SK-N-SH (cell line): ENCODE measurements at regions not wholly inside any gene's neighbourhood (a gene's known extent, or its start where the extent isn't known, plus 50 kb on each side); places are given as distances from the start of the nearest gene placed in this dataset.
"Not testable (repeated sequence)": the region's sequence is repeated elsewhere in the genome, so short reads cannot be mapped to it uniquely, and the experiment has no call there.

Experiments used
- CTCF ChIA-PET: fragments of 300-600, 350-600 bp; formaldehyde crosslinking; extraction: SDS; loops from one replicate; lab custom pipeline; 2021; lab: Yijun Ruan, JAX
- POLR2A ChIA-PET: fragments of 350-600 bp; sonication (Branson Sonifier 250); formaldehyde crosslinking; extraction: SDS; loops from one replicate; lab custom pipeline; 2020; ENCODE audit warnings: antibody characterized with exemption, inconsistent platforms; lab: Yijun Ruan, JAX
- DNase-seq: peaks from one replicate; pipeline ENCODE4 v3.0.0; 2012
- H2AFZ ChIP-seq: fragments of 200-600 bp; sonication (generic); 2 replicates; pipeline ENCODE4 v1.8.1; 2016; ENCODE audit warnings: antibody characterized with exemption, mild to moderate bottlenecking, low read depth
- H3F3A ChIP-seq: fragments of 200-600 bp; sonication (generic); replicated peaks from 2 replicates; pipeline ENCODE3; 2016; ENCODE audit warnings: antibody characterized with exemption, mild to moderate bottlenecking; ENCODE audit not compliant: insufficient read depth
- H3K27ac ChIP-seq, 2 experiments: fragments of 200-500 bp in 1 of 2; fragments of 200-600 bp in 1 of 2; sonication (Bioruptor generic) in 1 of 2; sonication (generic), shearing (Covaris generic) in 1 of 2; 2 replicates each; pipeline versions ENCODE4 v1.5.1 to v1.6.1; 2014 to 2016; ENCODE audit warnings: low read depth in 2 of 2, inconsistent platforms in 1 of 2, low read length in 1 of 2, mild to moderate bottlenecking in 1 of 2, mixed read lengths in 1 of 2
- H3K27me3 ChIP-seq: fragments of 200-600 bp; sonication (generic), shearing (Covaris generic); 2 replicates; pipeline ENCODE4 v1.6.1; 2016; ENCODE audit warnings: mixed run types; ENCODE audit not compliant: insufficient read depth
- H3K36me3 ChIP-seq, 2 experiments: fragments of 200-500 bp in 1 of 2; fragments of 200-600 bp in 1 of 2; sonication (Bioruptor generic) in 1 of 2; sonication (generic) in 1 of 2; replicated peaks in 1 of 2; 2 replicates each; pipeline versions ENCODE3 to v1.5.1; 2014 to 2016; ENCODE audit warnings: low read length in 1 of 2, mild to moderate bottlenecking in 1 of 2; ENCODE audit not compliant: insufficient read depth in 2 of 2, control insufficient read depth in 1 of 2
- H3K4me1 ChIP-seq, 2 experiments: fragments of 200-500 bp in 1 of 2; fragments of 200-600 bp in 1 of 2; sonication (Bioruptor generic) in 1 of 2; sonication (generic), shearing (Covaris generic) in 1 of 2; 2 replicates each; pipeline versions ENCODE4 v1.5.1 to v1.6.1; 2014 to 2016; ENCODE audit warnings: low read depth in 1 of 2, low read length in 1 of 2, mixed run types in 1 of 2; ENCODE audit not compliant: insufficient read depth in 2 of 2, control insufficient read depth in 1 of 2
- H3K4me2 ChIP-seq: fragments of 200-600 bp; sonication (generic), shearing (Covaris generic); 2 replicates; pipeline ENCODE4 v1.6.1; 2017; ENCODE audit warnings: mixed run types
- H3K4me3 ChIP-seq, 2 experiments: fragments of 200-500 bp in 1 of 2; fragments of 200-600 bp in 1 of 2; sonication (Bioruptor generic) in 1 of 2; sonication (generic), shearing (Covaris generic) in 1 of 2; 2 replicates each; pipeline versions ENCODE4 v1.5.1 to v1.8.1; 2014 to 2016; ENCODE audit warnings: low read depth in 2 of 2, inconsistent platforms in 1 of 2, low read length in 1 of 2, mild to moderate bottlenecking in 1 of 2, mixed read lengths in 1 of 2, moderate library complexity in 1 of 2
- H3K79me2 ChIP-seq: fragments of 200-600 bp; sonication (generic); 2 replicates; pipeline ENCODE4 v1.8.1; 2017; ENCODE audit warnings: mild to moderate bottlenecking; ENCODE audit not compliant: insufficient read depth
- H3K9ac ChIP-seq: fragments of 200-600 bp; sonication (generic); 2 replicates; pipeline ENCODE4 v1.6.1; 2017; ENCODE audit warnings: mixed run types
- H3K9me2 ChIP-seq: fragments of 200-600 bp; sonication (generic); 2 replicates; pipeline ENCODE4 v1.6.1; 2017; ENCODE audit warnings: mixed run types
- H3K9me3 ChIP-seq: fragments of 200-600 bp; sonication (generic); 2 replicates; pipeline ENCODE4 v1.6.1; 2017; ENCODE audit warnings: mixed run types, mild to moderate bottlenecking, moderate library complexity
- H4K20me1 ChIP-seq: fragments of 200-600 bp; sonication (generic); 2 replicates; pipeline ENCODE4 v1.6.1; 2017; ENCODE audit warnings: mild to moderate bottlenecking, mixed run types; ENCODE audit not compliant: insufficient read depth
- CHD2 ChIP-seq: fragments of 150-350 bp; IDR thresholded peaks from 2 replicates; pipeline ENCODE4 v1.6.1; 2018; ENCODE audit warnings: low read length; ENCODE audit not compliant: partially characterized antibody
- EP300 ChIP-seq, 2 experiments: IDR thresholded peaks; 2 replicates each; pipeline versions ENCODE4 v1.4.0 to v1.6.1; 2012; ENCODE audit warnings: borderline replicate concordance in 1 of 2, low read depth in 1 of 2, low read length in 1 of 2
- FOXM1 ChIP-seq: IDR thresholded peaks from 2 replicates; pipeline ENCODE4 v1.4.0; 2012; ENCODE audit warnings: low read depth, mild to moderate bottlenecking
- GABPA ChIP-seq: IDR thresholded peaks from 2 replicates; pipeline ENCODE4 v1.4.0; 2012; ENCODE audit warnings: low read depth, mild to moderate bottlenecking
- MEF2A ChIP-seq: IDR thresholded peaks from 2 replicates; pipeline ENCODE4 v1.4.0; 2012; ENCODE audit warnings: low read depth, borderline replicate concordance
- NFIC ChIP-seq: IDR thresholded peaks from 2 replicates; pipeline ENCODE4 v1.4.0; 2012; ENCODE audit warnings: borderline replicate concordance
- POLR2AphosphoS5 ChIP-seq: IDR thresholded peaks from 2 replicates; pipeline ENCODE4 v1.6.1; 2012; ENCODE audit warnings: low read depth, low read length
- RAD21 ChIP-seq: IDR thresholded peaks from 2 replicates; pipeline ENCODE4 v1.6.1; 2012; ENCODE audit warnings: mild to moderate bottlenecking, low read length
- RXRA ChIP-seq: IDR thresholded peaks from 2 replicates; pipeline ENCODE4 v1.4.0; 2012; ENCODE audit warnings: low read depth, mild to moderate bottlenecking, borderline replicate concordance
- SMC3 ChIP-seq: IDR thresholded peaks from 2 replicates; pipeline ENCODE4 v1.6.1; 2012; ENCODE audit warnings: low read depth, low read length, improper control_type of control experiment
- TEAD4 ChIP-seq: IDR thresholded peaks from 2 replicates; pipeline ENCODE4 v1.4.0; 2012; ENCODE audit warnings: mild to moderate bottlenecking, borderline replicate concordance; ENCODE audit not compliant: insufficient read depth
- YY1 ChIP-seq: IDR thresholded peaks from 2 replicates; pipeline ENCODE4 v1.4.0; 2012; ENCODE audit warnings: low read depth, mild to moderate bottlenecking
- WGBS: methylation state at CpG from one replicate; pipeline ENCODE4 v1.1.6; 2017; ENCODE audit warnings: low lambda C conversion rate; 5-methylcytosine and 5-hydroxymethylcytosine counted together
- TF ChIP-seq, protein P1 (sequence below): fragments of 200-600 bp; sonication (generic); IDR thresholded peaks from 2 replicates; pipeline ENCODE4 v1.6.1; 2017; ENCODE audit warnings: antibody characterized with exemption, mild to moderate bottlenecking, moderate library complexity
- TF ChIP-seq, protein P2 (sequence below): fragments of 150-350 bp; IDR thresholded peaks from 2 replicates; pipeline ENCODE4 v1.6.1; 2017; ENCODE audit warnings: antibody characterized with exemption, low read length, low read depth, borderline replicate concordance
- TF ChIP-seq, protein P3 (sequence below): IDR thresholded peaks from 2 replicates; pipeline ENCODE4 v1.4.0; 2012; ENCODE audit warnings: low read depth
- TF ChIP-seq, protein P4 (sequence below): IDR thresholded peaks from 2 replicates; pipeline ENCODE4 v1.6.1; 2012; ENCODE audit warnings: mild to moderate bottlenecking, low read depth, low read length, moderate library complexity

GRCh38 chr4:23966725-23967124 is 76.9 kb upstream of the PPARGC1A start:
- Histone ChIP-seq H3K27ac (no peak overlapping the region), H3F3A (no peaks in the 10 kb centered on the region), H3K79me2 (no peaks in the 10 kb centered on the region), H3K4me2 (no peak overlapping the region), H3K9me3 (no peaks in the 10 kb centered on the region), H4K20me1 (no peaks in the 10 kb centered on the region), H3K27me3 (no peaks in the 10 kb centered on the region), H3K36me3 (no peaks in the 10 kb centered on the region), H3K9ac (no peak overlapping the region), H2AFZ (no peak overlapping the region), H3K4me3 (no peak overlapping the region), H3K9me2 (no peaks in the 10 kb centered on the region), H3K4me1 (no peaks in the 10 kb centered on the region)
- 13% methylated on average over 1 of the region's 1 CpG for WGBS
- TF ChIP-seq RAD21 (peak; percentile 57), SMC3 (peak; percentile 27; the same call in 1 of the 2 replicates), TEAD4 (no peak), RXRA (no peak), POLR2AphosphoS5 (no peak), CHD2 (no peak), YY1 (no peak), FOXM1 (no peak), NFIC (no peak)
- TF ChIP-seq, protein P1, sequence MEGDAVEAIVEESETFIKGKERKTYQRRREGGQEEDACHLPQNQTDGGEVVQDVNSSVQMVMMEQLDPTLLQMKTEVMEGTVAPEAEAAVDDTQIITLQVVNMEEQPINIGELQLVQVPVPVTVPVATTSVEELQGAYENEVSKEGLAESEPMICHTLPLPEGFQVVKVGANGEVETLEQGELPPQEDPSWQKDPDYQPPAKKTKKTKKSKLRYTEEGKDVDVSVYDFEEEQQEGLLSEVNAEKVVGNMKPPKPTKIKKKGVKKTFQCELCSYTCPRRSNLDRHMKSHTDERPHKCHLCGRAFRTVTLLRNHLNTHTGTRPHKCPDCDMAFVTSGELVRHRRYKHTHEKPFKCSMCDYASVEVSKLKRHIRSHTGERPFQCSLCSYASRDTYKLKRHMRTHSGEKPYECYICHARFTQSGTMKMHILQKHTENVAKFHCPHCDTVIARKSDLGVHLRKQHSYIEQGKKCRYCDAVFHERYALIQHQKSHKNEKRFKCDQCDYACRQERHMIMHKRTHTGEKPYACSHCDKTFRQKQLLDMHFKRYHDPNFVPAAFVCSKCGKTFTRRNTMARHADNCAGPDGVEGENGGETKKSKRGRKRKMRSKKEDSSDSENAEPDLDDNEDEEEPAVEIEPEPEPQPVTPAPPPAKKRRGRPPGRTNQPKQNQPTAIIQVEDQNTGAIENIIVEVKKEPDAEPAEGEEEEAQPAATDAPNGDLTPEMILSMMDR: peak; percentile 34; the same call in 1 of the 2 replicates
- TF ChIP-seq, protein P2, sequence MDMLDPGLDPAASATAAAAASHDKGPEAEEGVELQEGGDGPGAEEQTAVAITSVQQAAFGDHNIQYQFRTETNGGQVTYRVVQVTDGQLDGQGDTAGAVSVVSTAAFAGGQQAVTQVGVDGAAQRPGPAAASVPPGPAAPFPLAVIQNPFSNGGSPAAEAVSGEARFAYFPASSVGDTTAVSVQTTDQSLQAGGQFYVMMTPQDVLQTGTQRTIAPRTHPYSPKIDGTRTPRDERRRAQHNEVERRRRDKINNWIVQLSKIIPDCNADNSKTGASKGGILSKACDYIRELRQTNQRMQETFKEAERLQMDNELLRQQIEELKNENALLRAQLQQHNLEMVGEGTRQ: no peak
- TF ChIP-seq, protein P3, sequence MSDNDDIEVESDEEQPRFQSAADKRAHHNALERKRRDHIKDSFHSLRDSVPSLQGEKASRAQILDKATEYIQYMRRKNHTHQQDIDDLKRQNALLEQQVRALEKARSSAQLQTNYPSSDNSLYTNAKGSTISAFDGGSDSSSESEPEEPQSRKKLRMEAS: no peak
- peak; percentile 16 for DNase-seq
- CTCF ChIA-PET: interaction anchor here (0.9 to 1.4 kb wide), 3 partner anchors 10 to 285 kb away, joined by 3 to 7 read pairs (median 5); no protein-coding TSS in a partner anchor
- POLR2A ChIA-PET: interaction anchor here (1.2 kb wide), 1 partner anchor 77 kb away, joined by 3 read pairs; the partner anchor contains the start of gene PPARGC1A

- Histone ChIP-seq H3K9me3 (no peaks in the 10 kb centered on the region), H3K36me3 (no peaks in the 10 kb centered on the region), H3K4me2 (no peak overlapping the region), H2AFZ (no peak overlapping the region), H4K20me1 (no peaks in the 10 kb centered on the region), H3K9me2 (no peaks in the 10 kb centered on the region), H3K27ac (no peak overlapping the region), H3K4me1 (no peaks in the 10 kb centered on the region), H3K4me3 (no peak overlapping the region), H3K79me2 (no peaks in the 10 kb centered on the region), H3K27me3 (no peaks in the 10 kb centered on the region), H3K9ac (no peak overlapping the region), H3F3A (no peaks in the 10 kb centered on the region)
- no peak for DNase-seq
- TF ChIP-seq EP300 (IDR thresholded peaks at IDR 0.05; ENCODE audit: borderline replicate concordance in 1 of 2, low read depth in 1 of 2, low read length in 1 of 2) (no peak), MEF2A (no peak), GABPA (no peak)
- TF ChIP-seq, protein P4, sequence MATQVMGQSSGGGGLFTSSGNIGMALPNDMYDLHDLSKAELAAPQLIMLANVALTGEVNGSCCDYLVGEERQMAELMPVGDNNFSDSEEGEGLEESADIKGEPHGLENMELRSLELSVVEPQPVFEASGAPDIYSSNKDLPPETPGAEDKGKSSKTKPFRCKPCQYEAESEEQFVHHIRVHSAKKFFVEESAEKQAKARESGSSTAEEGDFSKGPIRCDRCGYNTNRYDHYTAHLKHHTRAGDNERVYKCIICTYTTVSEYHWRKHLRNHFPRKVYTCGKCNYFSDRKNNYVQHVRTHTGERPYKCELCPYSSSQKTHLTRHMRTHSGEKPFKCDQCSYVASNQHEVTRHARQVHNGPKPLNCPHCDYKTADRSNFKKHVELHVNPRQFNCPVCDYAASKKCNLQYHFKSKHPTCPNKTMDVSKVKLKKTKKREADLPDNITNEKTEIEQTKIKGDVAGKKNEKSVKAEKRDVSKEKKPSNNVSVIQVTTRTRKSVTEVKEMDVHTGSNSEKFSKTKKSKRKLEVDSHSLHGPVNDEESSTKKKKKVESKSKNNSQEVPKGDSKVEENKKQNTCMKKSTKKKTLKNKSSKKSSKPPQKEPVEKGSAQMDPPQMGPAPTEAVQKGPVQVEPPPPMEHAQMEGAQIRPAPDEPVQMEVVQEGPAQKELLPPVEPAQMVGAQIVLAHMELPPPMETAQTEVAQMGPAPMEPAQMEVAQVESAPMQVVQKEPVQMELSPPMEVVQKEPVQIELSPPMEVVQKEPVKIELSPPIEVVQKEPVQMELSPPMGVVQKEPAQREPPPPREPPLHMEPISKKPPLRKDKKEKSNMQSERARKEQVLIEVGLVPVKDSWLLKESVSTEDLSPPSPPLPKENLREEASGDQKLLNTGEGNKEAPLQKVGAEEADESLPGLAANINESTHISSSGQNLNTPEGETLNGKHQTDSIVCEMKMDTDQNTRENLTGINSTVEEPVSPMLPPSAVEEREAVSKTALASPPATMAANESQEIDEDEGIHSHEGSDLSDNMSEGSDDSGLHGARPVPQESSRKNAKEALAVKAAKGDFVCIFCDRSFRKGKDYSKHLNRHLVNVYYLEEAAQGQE: no peak
- 16% methylated on average over 2 of the region's 2 CpGs for WGBS
- POLR2A ChIA-PET: no interaction called here
- CTCF ChIA-PET: no interaction called here
Measured at GRCh38 chr4:23962462-23962861, 72.6 kb upstream of the PPARGC1A start.

- H3K4me2 ChIP-seq, H3K4me1 ChIP-seq, H3K27me3 ChIP-seq, H3K9ac ChIP-seq, H3K27ac ChIP-seq, H2AFZ ChIP-seq, H3K79me2 ChIP-seq, H3K4me3 ChIP-seq, POLR2A ChIA-PET, H3K9me2 ChIP-seq, H3K9me3 ChIP-seq, DNase-seq, H4K20me1 ChIP-seq, H3F3A ChIP-seq, CTCF ChIA-PET, H3K36me3 ChIP-seq: not testable (repeated sequence)
- 26% methylated on average over 4 of the region's 4 CpGs for WGBS
Measured at GRCh38 chr4:23961395-23961794, 71.5 kb upstream of the PPARGC1A start.
